Spleen (tissue), 11 donors: ENCODE measurements at regions not wholly inside any gene's neighbourhood (a gene's known extent, or its start where the extent isn't known, plus 50 kb on each side); places are given as distances from the start of the nearest gene placed in this dataset.

Experiments
- DNase-seq: peaks from one replicate; pipeline ENCODE4 v3.0.0-alpha.2; 2020
- H3K27ac ChIP-seq, 8 donors: fragments of 200-600 bp; sonication (generic) in 7 of 8; 1 replicate in 4 of 8; 2 replicates in 4 of 8; pipeline versions ENCODE4 v1.5.0 to v1.8.0; 2016 to 2021; ENCODE audit warnings: inconsistent platforms in 4 of 8, mild to moderate bottlenecking in 4 of 8, moderate library complexity in 1 of 8
- H3K27me3 ChIP-seq, 7 donors: fragments of 200-600 bp; sonication (generic) in 6 of 7; replicated peaks in 1 of 7; 1 replicate in 4 of 7; 2 replicates in 3 of 7; pipeline versions ENCODE4 v1.5.0 to v1.8.0; 2016 to 2021; ENCODE audit warnings: inconsistent platforms in 3 of 7, mild to moderate bottlenecking in 1 of 7
- H3K36me3 ChIP-seq, 6 donors: fragments of 200-600 bp; sonication (generic) in 5 of 6; 1 replicate in 4 of 6; 2 replicates in 2 of 6; pipeline versions ENCODE4 v1.5.0 to v1.8.0; 2016 to 2021; ENCODE audit warnings: inconsistent platforms in 2 of 6
- H3K4me1 ChIP-seq, 6 donors: fragments of 200-600 bp; sonication (generic) in 5 of 6; 1 replicate in 3 of 6; 2 replicates in 3 of 6; pipeline versions ENCODE4 v1.5.0 to v1.8.0; 2016 to 2021; ENCODE audit warnings: inconsistent platforms in 3 of 6
- H3K4me3 ChIP-seq, 8 donors: fragments of 200-600 bp; sonication (generic) in 7 of 8; 1 replicate in 4 of 8; 2 replicates in 4 of 8; pipeline versions ENCODE4 v1.5.0 to v1.8.0; 2016 to 2021; ENCODE audit warnings: inconsistent platforms in 4 of 8, mild to moderate bottlenecking in 4 of 8, moderate library complexity in 2 of 8
- H3K9me3 ChIP-seq, 8 donors: fragments of 200-600 bp; sonication (generic) in 7 of 8; 1 replicate in 4 of 8; 2 replicates in 4 of 8; pipeline versions ENCODE4 v1.5.0 to v1.8.0; 2016 to 2021; ENCODE audit warnings: inconsistent platforms in 4 of 8
- POLR2A ChIP-seq, 3 donors: fragments of 450-650 bp; IDR thresholded peaks; one replicate each; pipeline ENCODE4 v1.5.1; 2017; ENCODE audit warnings: antibody characterized with exemption in 3 of 3, mild to moderate bottlenecking in 1 of 3
- POLR2AphosphoS5 ChIP-seq, 3 donors: sonication (generic); formaldehyde crosslinking; IDR thresholded peaks; one replicate each; pipeline ENCODE4 v1.5.1; 2017; ENCODE audit warnings: antibody characterized with exemption in 3 of 3
- WGBS, 5 donors: extraction: QIAGEN DNeasy Blood & Tissue Kit in 3 of 5; methylation state at CpG; one replicate each; pipeline versions ENCODE4 v1.1.5 to v1.1.7; 2013 to 2018; 5-methylcytosine and 5-hydroxymethylcytosine counted together
- intact Hi-C: fragments of 100-400 bp; cut with DNase I; formaldehyde crosslinking; loops from one replicate; pipeline ENCODE4 v1.15.0; 2023; ENCODE audit warnings: low total_unique reads
- TF ChIP-seq, protein P1 (sequence below), 11 experiments: fragments of 200-600 bp in 7 of 11; fragments of 450-650 bp in 4 of 11; sonication (generic) in 4 of 11; IDR thresholded peaks in 8 of 11; conservative IDR thresholded peaks in 3 of 11; 1 replicate in 7 of 11; 2 replicates in 4 of 11; pipeline versions ENCODE4 v1.4.0 to v1.8.0; 2016 to 2021; ENCODE audit warnings: antibody characterized with exemption in 11 of 11, inconsistent platforms in 4 of 11, mild to moderate bottlenecking in 1 of 11
- donor health status: healthy with polysubstance abuse.
- donor health status: DM: no; HTN: no; CAD: no; lungs with moderate emphysema.
- donor health status: DM: no; HTN: no; CAD: no.
- donor health status: Bipolar disorder and iron deficiency.
- donor health status: healthy.
- donor health status: DM: no; HTN: no; CAD: no.
- donor health status: DM: yes; HTN: yes; CAD: no.

DNA sequence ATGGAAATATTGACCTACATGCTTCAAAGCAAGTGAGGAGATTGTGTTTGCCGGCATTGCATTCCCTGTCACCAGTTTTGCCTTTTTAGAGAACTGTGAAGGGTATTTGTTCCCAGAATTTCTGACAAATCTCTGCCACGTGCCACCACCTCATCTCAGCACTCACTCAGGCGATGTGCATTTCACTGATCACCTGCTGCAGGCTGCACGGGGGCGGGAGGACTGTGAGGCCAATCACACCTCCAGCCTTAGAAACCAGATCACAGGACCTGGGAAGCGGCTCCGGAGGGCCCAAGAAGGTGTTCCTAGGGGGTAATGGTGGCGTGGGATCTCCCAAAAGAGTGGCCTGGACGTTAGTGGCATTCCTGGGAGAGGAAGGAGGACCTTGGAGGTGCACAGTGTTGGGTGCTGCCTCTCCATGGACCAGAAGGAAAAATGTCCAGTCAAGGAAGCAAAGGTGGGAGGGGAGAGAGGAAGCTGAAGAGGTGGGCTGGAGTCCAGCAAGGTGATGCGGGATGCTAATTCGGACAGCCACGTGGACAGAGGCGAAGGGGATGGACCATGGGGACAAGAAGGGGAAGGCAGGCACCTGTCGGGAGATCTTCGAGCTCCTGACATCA lies 63.6 kb upstream of the OLFM1 start:
- Histone ChIP-seq H3K4me1 (no peaks in the 10 kb centered on the region), H3K9me3 (no peaks in the 10 kb centered on the region), H3K36me3 (no peaks in the 10 kb centered on the region), H3K27ac (no peak overlapping the region), H3K4me3 (no peak overlapping the region), H3K27me3 (peaks cover 0 to 17% (median 0%) of the 10 kb centered on the region in 7 donors)
- WGBS, 5 donors, result 75 to 88% (median 80%) methylated on average over 13 to 15 of the region's 15 CpGs
- TF ChIP-seq, protein P1, sequence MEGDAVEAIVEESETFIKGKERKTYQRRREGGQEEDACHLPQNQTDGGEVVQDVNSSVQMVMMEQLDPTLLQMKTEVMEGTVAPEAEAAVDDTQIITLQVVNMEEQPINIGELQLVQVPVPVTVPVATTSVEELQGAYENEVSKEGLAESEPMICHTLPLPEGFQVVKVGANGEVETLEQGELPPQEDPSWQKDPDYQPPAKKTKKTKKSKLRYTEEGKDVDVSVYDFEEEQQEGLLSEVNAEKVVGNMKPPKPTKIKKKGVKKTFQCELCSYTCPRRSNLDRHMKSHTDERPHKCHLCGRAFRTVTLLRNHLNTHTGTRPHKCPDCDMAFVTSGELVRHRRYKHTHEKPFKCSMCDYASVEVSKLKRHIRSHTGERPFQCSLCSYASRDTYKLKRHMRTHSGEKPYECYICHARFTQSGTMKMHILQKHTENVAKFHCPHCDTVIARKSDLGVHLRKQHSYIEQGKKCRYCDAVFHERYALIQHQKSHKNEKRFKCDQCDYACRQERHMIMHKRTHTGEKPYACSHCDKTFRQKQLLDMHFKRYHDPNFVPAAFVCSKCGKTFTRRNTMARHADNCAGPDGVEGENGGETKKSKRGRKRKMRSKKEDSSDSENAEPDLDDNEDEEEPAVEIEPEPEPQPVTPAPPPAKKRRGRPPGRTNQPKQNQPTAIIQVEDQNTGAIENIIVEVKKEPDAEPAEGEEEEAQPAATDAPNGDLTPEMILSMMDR (IDR thresholded peaks at IDR 0.05 in 8 of 11, conservative IDR thresholded peaks at IDR 0.05 in 3 of 11), result no peak
- TF ChIP-seq POLR2AphosphoS5 (IDR thresholded peaks at IDR 0.05), result no peak
- TF ChIP-seq POLR2A (IDR thresholded peaks at IDR 0.05), result no peak
- DNase-seq, result no peak
- intact Hi-C loops, result no loop called here

GRCh38 chr9:135029463-135029862 lies 58.0 kb upstream of the OLFM1 start:
- H3K9me3 ChIP-seq, result no peaks in the 10 kb centered on the region
- no peaks in the 10 kb centered on the region for H3K4me1 ChIP-seq
- no peak for TF ChIP-seq POLR2A (IDR thresholded peaks at IDR 0.05)
- TF ChIP-seq, protein P1 (IDR thresholded peaks at IDR 0.05 in 8 of 11, conservative IDR thresholded peaks at IDR 0.05 in 3 of 11), result no peak
- TF ChIP-seq POLR2AphosphoS5 (IDR thresholded peaks at IDR 0.05), result no peak
- intact Hi-C loops, result no loop called here
- 84 to 91% (median 85%) methylated on average over 9 to 13 of the region's 13 CpGs for WGBS, 5 donors
- no peaks in the 10 kb centered on the region for H3K36me3 ChIP-seq
- no peak overlapping the region for H3K27ac ChIP-seq
- peaks cover 0 to 34% (median 0%) of the 10 kb centered on the region in 7 donors for H3K27me3 ChIP-seq
- DNase-seq, result no peak
- no peak overlapping the region for H3K4me3 ChIP-seq

DNA sequence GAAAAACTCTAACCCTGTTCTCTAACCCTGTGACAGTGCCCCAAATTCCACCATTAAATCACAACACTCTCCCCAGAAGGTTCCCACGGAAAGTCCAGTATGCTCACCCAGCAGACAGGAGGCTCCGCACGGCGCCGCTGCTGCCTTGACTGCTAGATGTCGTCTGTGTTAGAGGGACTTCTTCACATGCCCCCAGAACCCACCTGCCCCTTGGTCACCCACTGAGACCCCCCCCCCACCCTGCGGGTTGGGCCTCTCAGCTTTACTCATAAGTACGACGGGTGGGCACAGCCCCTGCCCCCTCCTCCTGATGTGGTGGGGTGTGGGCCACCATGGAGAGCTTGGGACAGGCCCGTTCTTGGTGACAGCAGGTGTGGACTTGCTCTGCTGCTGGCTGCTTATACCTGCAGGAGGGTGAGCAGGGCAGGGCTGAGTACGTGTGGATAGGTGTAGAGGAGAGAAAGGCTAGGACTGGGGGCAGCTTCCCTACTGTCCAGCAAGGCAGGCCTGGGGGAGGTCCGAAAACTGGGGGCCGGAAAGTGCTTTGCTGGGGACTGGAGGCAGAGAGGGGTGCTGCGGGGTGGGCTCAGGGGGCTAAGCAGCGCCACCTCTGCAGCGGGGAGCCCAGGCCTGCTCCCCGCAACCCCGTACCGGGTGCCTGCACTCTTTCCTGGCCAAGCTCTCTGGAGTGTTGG lies 57.5 kb upstream of the OLFM1 start:
- H3K36me3 ChIP-seq, result no peaks in the 10 kb centered on the region
- H3K4me1 ChIP-seq, result no peaks in the 10 kb centered on the region
- DNase-seq, result no peak
- no peak overlapping the region for H3K27ac ChIP-seq
- intact Hi-C loops, result no loop called here
- H3K4me3 ChIP-seq, result no peak overlapping the region
- peaks cover 0 to 36% (median 0%) of the 10 kb centered on the region in 7 donors for H3K27me3 ChIP-seq
- TF ChIP-seq, protein P1 (IDR thresholded peaks at IDR 0.05 in 8 of 11, conservative IDR thresholded peaks at IDR 0.05 in 3 of 11), result no peak
- TF ChIP-seq POLR2A (IDR thresholded peaks at IDR 0.05), result no peak
- TF ChIP-seq POLR2AphosphoS5 (IDR thresholded peaks at IDR 0.05), result no peak
- no peaks in the 10 kb centered on the region for H3K9me3 ChIP-seq
- 77 to 89% (median 85%) methylated on average over 11 to 19 of the region's 19 CpGs for WGBS, 5 donors

GRCh38 chr9:135030566-135031226 lies 56.8 kb upstream of the OLFM1 start:
- H3K27me3 ChIP-seq, result peaks cover 0 to 36% (median 0%) of the 10 kb centered on the region in 7 donors
- 61 to 87% (median 64%) methylated on average over 5 to 16 of the region's 16 CpGs for WGBS, 5 donors

More at GRCh38 chr9:135030566-135031226, 56.8 kb upstream of the OLFM1 start:
- no peak for DNase-seq
- Histone ChIP-seq H3K4me1 (no peaks in the 10 kb centered on the region), H3K36me3 (no peaks in the 10 kb centered on the region), H3K27ac (no peak overlapping the region), H3K9me3 (no peaks in the 10 kb centered on the region), H3K4me3 (no peak overlapping the region)
- intact Hi-C loops, result no loop called here
- no peak for TF ChIP-seq POLR2AphosphoS5 (IDR thresholded peaks at IDR 0.05)
- no peak for TF ChIP-seq POLR2A (IDR thresholded peaks at IDR 0.05)
- TF ChIP-seq, protein P1 (IDR thresholded peaks at IDR 0.05 in 8 of 11, conservative IDR thresholded peaks at IDR 0.05 in 3 of 11), result no peak
